PFSK-1 (cell line): ENCODE measurements at regions not wholly inside any gene's neighbourhood (a gene's known extent, or its start where the extent isn't known, plus 50 kb on each side); places are given as distances from the start of the nearest gene placed in this dataset.

Experiments
- FOXP2 ChIP-seq: optimal IDR thresholded peaks from 2 replicates; pipeline ENCODE3; 2011; ENCODE audit warnings: borderline replicate concordance, control low read depth, inconsistent platforms; ENCODE audit not compliant: insufficient read depth; ENCODE audit errors: extremely low read length, extremely low read depth
- POLR2AphosphoS5 ChIP-seq: IDR thresholded peaks from 2 replicates; pipeline ENCODE4 v1.6.1; 2012; ENCODE audit warnings: low read depth, mild to moderate bottlenecking, control low read depth, low read length, moderate library complexity
- REST ChIP-seq, 2 experiments: IDR thresholded peaks; 2 replicates each; pipeline versions ENCODE4 v1.6.1 to v1.8.0; 2011 to 2012; ENCODE audit warnings: low read depth in 2 of 2, low read length in 2 of 2, control low read depth in 1 of 2, inconsistent platforms in 1 of 2, mild to moderate bottlenecking in 1 of 2, moderate library complexity in 1 of 2; ENCODE audit not compliant: insufficient read depth in 1 of 2
- SIN3A ChIP-seq: IDR thresholded peaks from 2 replicates; pipeline ENCODE4 v1.6.1; 2012; ENCODE audit warnings: mild to moderate bottlenecking, low read length, moderate library complexity, borderline replicate concordance; ENCODE audit not compliant: insufficient read depth
- TAF1 ChIP-seq: IDR thresholded peaks from 2 replicates; pipeline ENCODE4 v1.6.1; 2012; ENCODE audit warnings: low read length, control low read depth, borderline replicate concordance; ENCODE audit not compliant: insufficient read depth

- TF ChIP-seq SIN3A (no peak), POLR2AphosphoS5 (no peak), TAF1 (no peak), REST (IDR thresholded peaks at IDR 0.05; ENCODE audit: insufficient read depth in 1 of 2, low read depth in 2 of 2, low read length in 2 of 2) (no peak)
These were observed 75.3 kb upstream of the GNAO1 start for GRCh38 chr16:56115817-56116576.

GRCh38 chr16:56113223-56113622 is 78.1 kb upstream of the GNAO1 start:
- TF ChIP-seq SIN3A (no peak), POLR2AphosphoS5 (no peak), FOXP2 (no peak)

- TF ChIP-seq TAF1 (no peak), SIN3A (no peak), REST (IDR thresholded peaks at IDR 0.05; ENCODE audit: insufficient read depth in 1 of 2, low read depth in 2 of 2, low read length in 2 of 2) (no peak)
These were observed 80.2 kb upstream of the GNAO1 start for GRCh38 chr16:56111100-56111499.

GRCh38 chr16:56109994-56110393 is 81.3 kb upstream of the GNAO1 start:
- TF ChIP-seq SIN3A, result no peak
- no peak for TF ChIP-seq POLR2AphosphoS5
- TF ChIP-seq FOXP2, result no peak
- TF ChIP-seq REST (IDR thresholded peaks at IDR 0.05; ENCODE audit: insufficient read depth in 1 of 2, low read depth in 2 of 2, low read length in 2 of 2), result no peak
- TF ChIP-seq TAF1, result no peak

- TF ChIP-seq REST (IDR thresholded peaks at IDR 0.05; ENCODE audit: insufficient read depth in 1 of 2, low read depth in 2 of 2, low read length in 2 of 2) (no peak), POLR2AphosphoS5 (no peak), SIN3A (no peak), FOXP2 (no peak), TAF1 (no peak)
These were observed 82.1 kb upstream of the GNAO1 start for GRCh38 chr16:56109205-56109604.
